Fibroblast of lung (primary cell): ENCODE measurements at regions not wholly inside any gene's neighbourhood (a gene's known extent, or its start where the extent isn't known, plus 50 kb on each side); places are given as distances from the start of the nearest gene placed in this dataset.

ENCODE experiments used
- EZH2 ChIP-seq: IDR thresholded peaks from 2 replicates; pipeline ENCODE4 v1.5.1; 2012; ENCODE audit warnings: low read length, control low read depth, mild to moderate bottlenecking; ENCODE audit errors: missing control alignments
- TF ChIP-seq, protein P1 (sequence below), 2 donors: IDR thresholded peaks in 1 of 2; conservative IDR thresholded peaks in 1 of 2; 1 replicate in 1 of 2; 2 replicates in 1 of 2; pipeline ENCODE4 v1.5.1; 2011 to 2012; ENCODE audit warnings: low read length in 2 of 2, control low read depth in 1 of 2, inconsistent platforms in 1 of 2, low read depth in 1 of 2, mild to moderate bottlenecking in 1 of 2

- TF ChIP-seq, protein P1, sequence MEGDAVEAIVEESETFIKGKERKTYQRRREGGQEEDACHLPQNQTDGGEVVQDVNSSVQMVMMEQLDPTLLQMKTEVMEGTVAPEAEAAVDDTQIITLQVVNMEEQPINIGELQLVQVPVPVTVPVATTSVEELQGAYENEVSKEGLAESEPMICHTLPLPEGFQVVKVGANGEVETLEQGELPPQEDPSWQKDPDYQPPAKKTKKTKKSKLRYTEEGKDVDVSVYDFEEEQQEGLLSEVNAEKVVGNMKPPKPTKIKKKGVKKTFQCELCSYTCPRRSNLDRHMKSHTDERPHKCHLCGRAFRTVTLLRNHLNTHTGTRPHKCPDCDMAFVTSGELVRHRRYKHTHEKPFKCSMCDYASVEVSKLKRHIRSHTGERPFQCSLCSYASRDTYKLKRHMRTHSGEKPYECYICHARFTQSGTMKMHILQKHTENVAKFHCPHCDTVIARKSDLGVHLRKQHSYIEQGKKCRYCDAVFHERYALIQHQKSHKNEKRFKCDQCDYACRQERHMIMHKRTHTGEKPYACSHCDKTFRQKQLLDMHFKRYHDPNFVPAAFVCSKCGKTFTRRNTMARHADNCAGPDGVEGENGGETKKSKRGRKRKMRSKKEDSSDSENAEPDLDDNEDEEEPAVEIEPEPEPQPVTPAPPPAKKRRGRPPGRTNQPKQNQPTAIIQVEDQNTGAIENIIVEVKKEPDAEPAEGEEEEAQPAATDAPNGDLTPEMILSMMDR (conservative IDR thresholded peaks at IDR 0.05 in 1 of 2, IDR thresholded peaks at IDR 0.05 in 1 of 2; ENCODE audit: low read depth in 1 of 2, low read length in 2 of 2): no peak
- no peak for TF ChIP-seq EZH2
These were observed 250.3 kb upstream of the UBE2E2 start for GRCh38 chr3:22952860-22953259.
